ENCODE measurements at regions not wholly inside any gene's neighbourhood (a gene's known extent, or its start where the extent isn't known, plus 50 kb on each side); places are given as distances from the start of the nearest gene placed in this dataset.

DNA sequence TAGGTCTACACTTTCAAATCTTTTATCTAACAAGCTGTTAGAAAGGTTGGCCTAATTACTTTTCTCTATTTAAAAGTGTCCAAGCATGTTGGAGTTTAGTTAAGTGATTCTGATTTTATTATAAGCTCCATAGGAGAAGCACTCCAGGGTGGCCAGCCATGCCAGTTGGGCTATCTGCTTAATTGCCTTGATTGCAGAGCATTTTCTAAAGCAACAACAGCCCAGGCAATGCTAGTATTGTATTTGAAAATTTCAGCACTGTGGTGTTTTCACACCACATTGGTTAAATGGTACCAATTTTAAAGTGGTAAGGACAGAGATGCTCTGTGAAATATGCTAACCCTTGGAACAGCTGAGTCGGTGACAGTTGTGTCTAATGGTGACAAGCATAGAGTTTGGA is 510.5 kb upstream of the CDH8 start:
- TF ChIP-seq, protein P1, sequence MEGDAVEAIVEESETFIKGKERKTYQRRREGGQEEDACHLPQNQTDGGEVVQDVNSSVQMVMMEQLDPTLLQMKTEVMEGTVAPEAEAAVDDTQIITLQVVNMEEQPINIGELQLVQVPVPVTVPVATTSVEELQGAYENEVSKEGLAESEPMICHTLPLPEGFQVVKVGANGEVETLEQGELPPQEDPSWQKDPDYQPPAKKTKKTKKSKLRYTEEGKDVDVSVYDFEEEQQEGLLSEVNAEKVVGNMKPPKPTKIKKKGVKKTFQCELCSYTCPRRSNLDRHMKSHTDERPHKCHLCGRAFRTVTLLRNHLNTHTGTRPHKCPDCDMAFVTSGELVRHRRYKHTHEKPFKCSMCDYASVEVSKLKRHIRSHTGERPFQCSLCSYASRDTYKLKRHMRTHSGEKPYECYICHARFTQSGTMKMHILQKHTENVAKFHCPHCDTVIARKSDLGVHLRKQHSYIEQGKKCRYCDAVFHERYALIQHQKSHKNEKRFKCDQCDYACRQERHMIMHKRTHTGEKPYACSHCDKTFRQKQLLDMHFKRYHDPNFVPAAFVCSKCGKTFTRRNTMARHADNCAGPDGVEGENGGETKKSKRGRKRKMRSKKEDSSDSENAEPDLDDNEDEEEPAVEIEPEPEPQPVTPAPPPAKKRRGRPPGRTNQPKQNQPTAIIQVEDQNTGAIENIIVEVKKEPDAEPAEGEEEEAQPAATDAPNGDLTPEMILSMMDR (IDR thresholded peaks at IDR 0.05), result no peak
- no peak for TF ChIP-seq POLR2A (IDR thresholded peaks at IDR 0.05)
